ENCODE measurements at regions not wholly inside any gene's neighbourhood (a gene's known extent, or its start where the extent isn't known, plus 50 kb on each side); places are given as distances from the start of the nearest gene placed in this dataset.
"Not testable (repeated sequence)": the region's sequence is repeated elsewhere in the genome, so short reads cannot be mapped to it uniquely, and the experiment has no call there.

DNA sequence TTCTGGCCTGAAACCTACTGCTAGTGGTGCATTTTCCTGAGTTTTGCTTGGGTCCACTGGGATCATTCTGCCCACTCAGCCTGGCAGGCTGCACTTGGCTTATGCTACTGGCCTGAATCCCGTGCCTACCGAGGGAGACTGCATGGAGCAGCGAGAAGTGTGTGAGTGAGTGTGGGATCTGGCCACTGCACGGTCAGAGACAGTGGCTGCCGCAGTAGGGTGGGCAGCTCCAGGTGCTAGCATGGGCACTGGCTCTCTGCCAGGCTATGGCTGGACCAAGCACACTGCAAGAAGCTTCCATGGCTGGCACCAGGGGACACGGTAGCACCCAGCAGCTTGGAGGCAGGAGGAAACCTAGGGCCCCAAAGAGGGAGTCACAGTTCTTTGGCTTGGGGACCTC lies 1058.7 kb upstream of the ACO1 start (continued):
- TF ChIP-seq MYC (IDR thresholded peaks at IDR 0.05; ENCODE audit: low read depth, low read length) (no peak), MYC (CRISPR knock-in tag; IDR thresholded peaks at IDR 0.05; ENCODE audit: borderline replicate concordance, low read depth) (no peak), CHD1 (IDR thresholded peaks at IDR 0.05; ENCODE audit: low read length) (no peak)

DNA sequence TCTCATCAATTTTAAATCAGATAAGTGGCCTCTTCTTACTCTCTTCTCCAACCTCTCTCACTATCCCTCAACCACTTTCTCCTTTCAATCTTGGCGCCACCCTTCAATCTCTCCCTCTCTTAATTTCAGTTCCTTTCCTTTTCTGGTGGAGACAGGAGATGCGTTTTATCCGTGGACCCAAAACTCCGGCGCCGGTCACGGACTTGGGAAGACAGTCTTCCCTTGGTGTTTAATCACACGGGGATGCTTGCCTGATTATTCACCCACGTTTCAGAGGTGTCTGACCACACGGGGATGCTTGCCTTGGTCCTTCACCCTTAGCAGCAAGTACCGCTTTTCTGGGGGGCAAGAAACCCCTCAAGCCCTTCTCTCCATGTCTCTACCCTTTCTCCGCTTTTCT lies 1057.6 kb upstream of the ACO1 start:
- in situ Hi-C loops (cut with MboI), result not testable (repeated sequence)

DNA sequence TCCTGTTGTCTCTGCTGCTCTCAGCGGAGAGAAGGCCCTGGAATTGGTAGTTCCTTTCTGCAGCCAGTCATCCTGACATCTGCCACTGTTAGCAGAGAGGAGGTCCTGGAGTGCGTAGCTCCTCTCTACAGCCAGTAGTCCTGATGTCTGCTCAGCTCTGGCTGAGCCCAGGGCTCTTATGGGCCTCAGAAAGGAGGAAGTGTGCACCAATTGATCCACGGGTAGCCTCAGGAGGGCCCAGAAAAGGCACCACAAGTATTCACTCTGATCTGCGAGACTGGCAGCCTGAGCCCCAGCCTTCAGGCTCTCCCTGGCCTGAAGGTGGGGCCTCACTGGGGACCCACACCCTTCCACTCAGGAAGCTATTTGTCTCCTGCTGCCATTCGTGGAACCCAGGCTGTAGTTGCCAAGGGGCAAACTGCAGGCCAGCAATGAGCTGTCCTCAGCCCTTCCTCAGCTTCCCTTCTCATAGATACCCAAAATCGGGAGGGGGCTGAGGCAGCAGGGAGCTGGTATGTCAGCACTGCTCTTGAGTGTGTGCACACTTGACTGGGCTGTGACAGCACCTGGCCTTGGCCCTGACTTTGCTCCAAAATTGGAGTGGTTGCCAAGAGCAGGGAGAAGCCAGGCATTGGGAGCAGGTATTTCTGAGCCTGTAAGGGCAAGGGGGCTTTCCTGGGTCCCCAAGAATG lies 1049.5 kb upstream of the ACO1 start:
- Histone ChIP-seq H3K4me3 (no peak overlapping the region), H3K9ac (ENCODE audit: insufficient read depth in 1 of 2, low read depth in 2 of 2, low read length in 2 of 2) (no peak overlapping the region), H3K27ac (ENCODE audit: extremely low read depth, low read depth, low read length) (no peak overlapping the region), H3K27me3 (ENCODE audit: control insufficient read depth in 2 of 2, insufficient read depth in 2 of 2, low read length in 2 of 2) (no peaks in the 10 kb centered on the region), H3K9me3 (replicated peaks; ENCODE audit: control insufficient read depth, insufficient read depth, low read depth, low read length) (no peaks in the 10 kb centered on the region), H3K4me2 (ENCODE audit: insufficient read depth, low read length) (no peak overlapping the region), H3K4me1 (replicated peaks in 1 of 2; ENCODE audit: control insufficient read depth in 2 of 2, insufficient read depth in 2 of 2, low read length in 2 of 2) (no peaks in the 10 kb centered on the region), H4K20me1 (replicated peaks; ENCODE audit: control insufficient read depth, insufficient read depth, low read length) (no peaks in the 10 kb centered on the region), H3K36me3 (ENCODE audit: control insufficient read depth, insufficient read depth, low read length) (no peaks in the 10 kb centered on the region), H2AFZ (ENCODE audit: low read depth, low read length) (no peak overlapping the region), H3K79me2 (ENCODE audit: control insufficient read depth, insufficient read depth, low read length) (no peaks in the 10 kb centered on the region), H3K9me1 (ENCODE audit: control insufficient read depth, insufficient read depth, low read length) (no peaks in the 10 kb centered on the region)
- in situ Hi-C loops (cut with MboI) (no loop called here), intact Hi-C loops (cut with micrococcal nuclease) (no loop called here)
- no CpG with 5 or more reads among the region's 6 CpGs for WGBS (ENCODE audit: insufficient coverage, low coverage, missing lambda C conversion rate)
- DNase-seq (ENCODE audit: extremely low read depth in 1 of 4, low spot score in 3 of 4) (no peak), FAIRE-seq (no peak), ATAC-seq (no peak)
- no TSS peak for BruUV-seq (replicated peaks)
- POLR2A ChIA-PET, result no interaction called here
- CTCF ChIA-PET (ENCODE audit: low intra/inter-chr PET ratio), result no interaction called here
- TF ChIP-seq ZNF165 (CRISPR knock-in tag; IDR thresholded peaks at IDR 0.05; ENCODE audit: borderline replicate concordance) (no peak), JUND (IDR thresholded peaks at IDR 0.05; ENCODE audit: borderline replicate concordance, low read depth, low read length) (no peak), JUND (tag; IDR thresholded peaks at IDR 0.05; ENCODE audit: borderline replicate concordance, low read depth, low read length) (no peak), CTBP1 (IDR thresholded peaks at IDR 0.05; ENCODE audit: borderline replicate concordance) (no peak), NCOA2 (IDR thresholded peaks at IDR 0.05; ENCODE audit: partially characterized antibody in 2 of 2) (no peak), MED1 (CRISPR knock-in tag; IDR thresholded peaks at IDR 0.05; ENCODE audit: borderline replicate concordance) (no peak), ZKSCAN8 (CRISPR knock-in tag; IDR thresholded peaks at IDR 0.05) (no peak)
- TF ChIP-seq, protein P1, sequence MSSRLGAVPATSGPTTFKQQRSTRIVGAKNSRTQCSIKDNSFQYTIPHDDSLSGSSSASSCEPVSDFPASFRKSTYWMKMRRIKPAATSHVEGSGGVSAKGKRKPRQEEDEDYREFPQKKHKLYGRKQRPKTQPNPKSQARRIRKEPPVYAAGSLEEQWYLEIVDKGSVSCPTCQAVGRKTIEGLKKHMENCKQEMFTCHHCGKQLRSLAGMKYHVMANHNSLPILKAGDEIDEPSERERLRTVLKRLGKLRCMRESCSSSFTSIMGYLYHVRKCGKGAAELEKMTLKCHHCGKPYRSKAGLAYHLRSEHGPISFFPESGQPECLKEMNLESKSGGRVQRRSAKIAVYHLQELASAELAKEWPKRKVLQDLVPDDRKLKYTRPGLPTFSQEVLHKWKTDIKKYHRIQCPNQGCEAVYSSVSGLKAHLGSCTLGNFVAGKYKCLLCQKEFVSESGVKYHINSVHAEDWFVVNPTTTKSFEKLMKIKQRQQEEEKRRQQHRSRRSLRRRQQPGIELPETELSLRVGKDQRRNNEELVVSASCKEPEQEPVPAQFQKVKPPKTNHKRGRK (tag; IDR thresholded peaks at IDR 0.05), result no peak
- TF ChIP-seq, protein P2, sequence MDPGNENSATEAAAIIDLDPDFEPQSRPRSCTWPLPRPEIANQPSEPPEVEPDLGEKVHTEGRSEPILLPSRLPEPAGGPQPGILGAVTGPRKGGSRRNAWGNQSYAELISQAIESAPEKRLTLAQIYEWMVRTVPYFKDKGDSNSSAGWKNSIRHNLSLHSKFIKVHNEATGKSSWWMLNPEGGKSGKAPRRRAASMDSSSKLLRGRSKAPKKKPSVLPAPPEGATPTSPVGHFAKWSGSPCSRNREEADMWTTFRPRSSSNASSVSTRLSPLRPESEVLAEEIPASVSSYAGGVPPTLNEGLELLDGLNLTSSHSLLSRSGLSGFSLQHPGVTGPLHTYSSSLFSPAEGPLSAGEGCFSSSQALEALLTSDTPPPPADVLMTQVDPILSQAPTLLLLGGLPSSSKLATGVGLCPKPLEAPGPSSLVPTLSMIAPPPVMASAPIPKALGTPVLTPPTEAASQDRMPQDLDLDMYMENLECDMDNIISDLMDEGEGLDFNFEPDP (CRISPR knock-in tag; IDR thresholded peaks at IDR 0.05), result no peak

More for the DNA sequence above, 1057.6 kb upstream of the ACO1 start:
- ATAC-seq; H3K27ac ChIP-seq (ENCODE audit: extremely low read depth, low read depth, low read length); intact Hi-C loops (cut with micrococcal nuclease); BruUV-seq (replicated peaks); H3K36me3 ChIP-seq (ENCODE audit: control insufficient read depth, insufficient read depth, low read length); H4K20me1 ChIP-seq (replicated peaks; ENCODE audit: control insufficient read depth, insufficient read depth, low read length); H3K4me1 ChIP-seq (replicated peaks in 1 of 2; ENCODE audit: control insufficient read depth in 2 of 2, insufficient read depth in 2 of 2, low read length in 2 of 2); H3K27me3 ChIP-seq (ENCODE audit: control insufficient read depth in 2 of 2, insufficient read depth in 2 of 2, low read length in 2 of 2); H3K9me1 ChIP-seq (ENCODE audit: control insufficient read depth, insufficient read depth, low read length); H2AFZ ChIP-seq (ENCODE audit: low read depth, low read length); DNase-seq (ENCODE audit: extremely low read depth in 1 of 4, low spot score in 3 of 4); H3K4me3 ChIP-seq; H3K9ac ChIP-seq (ENCODE audit: insufficient read depth in 1 of 2, low read depth in 2 of 2, low read length in 2 of 2); H3K79me2 ChIP-seq (ENCODE audit: control insufficient read depth, insufficient read depth, low read length); CTCF ChIA-PET (ENCODE audit: low intra/inter-chr PET ratio); H3K9me3 ChIP-seq (replicated peaks; ENCODE audit: control insufficient read depth, insufficient read depth, low read depth, low read length); H3K4me2 ChIP-seq (ENCODE audit: insufficient read depth, low read length); POLR2A ChIA-PET; FAIRE-seq: not testable (repeated sequence)
- no CpG with 5 or more reads among the region's 12 CpGs for WGBS (ENCODE audit: insufficient coverage, low coverage, missing lambda C conversion rate)

All from K562 (cell line).